Choroid plexus epithelial cell (primary cell): ENCODE measurements at regions not wholly inside any gene's neighbourhood (a gene's known extent, or its start where the extent isn't known, plus 50 kb on each side); places are given as distances from the start of the nearest gene placed in this dataset.

Experiments
- DNase-seq: peaks from one replicate; pipeline ENCODE4 v3.0.0-alpha.2; 2010; ENCODE audit warnings: low read depth
- H3K4me3 ChIP-seq: 2 replicates; pipeline ENCODE4 v1.5.1; 2011; ENCODE audit warnings: low read depth, mild to moderate bottlenecking, control low read depth, low read length, moderate library complexity
- CTCF ChIP-seq: conservative IDR thresholded peaks from 2 replicates; pipeline ENCODE4 v1.5.1; 2011; ENCODE audit warnings: low read depth, mild to moderate bottlenecking, control low read depth, inconsistent platforms, low read length, moderate library complexity

- TF ChIP-seq CTCF: no peak
- no peak for DNase-seq
- H3K4me3 ChIP-seq: no peak overlapping the region
Measured at GRCh38 chr1:164498792-164499191, 60.2 kb upstream of the PBX1 start.

- DNase-seq: peak; percentile 56
- H3K4me3 ChIP-seq: no peak overlapping the region
- TF ChIP-seq CTCF: no peak
Measured at GRCh38 chr1:164504749-164505148, 54.2 kb upstream of the PBX1 start.
